GM12874 (cell line): ENCODE measurements at regions not wholly inside any gene's neighbourhood (a gene's known extent, or its start where the extent isn't known, plus 50 kb on each side); places are given as distances from the start of the nearest gene placed in this dataset.

Experiments used
- TF ChIP-seq, protein P1 (sequence below): IDR thresholded peaks from 2 replicates; pipeline ENCODE4 v1.5.1; 2011; ENCODE audit warnings: low read depth, mild to moderate bottlenecking, control low read depth, low read length, moderate library complexity; ENCODE audit not compliant: insufficient read depth

DNA sequence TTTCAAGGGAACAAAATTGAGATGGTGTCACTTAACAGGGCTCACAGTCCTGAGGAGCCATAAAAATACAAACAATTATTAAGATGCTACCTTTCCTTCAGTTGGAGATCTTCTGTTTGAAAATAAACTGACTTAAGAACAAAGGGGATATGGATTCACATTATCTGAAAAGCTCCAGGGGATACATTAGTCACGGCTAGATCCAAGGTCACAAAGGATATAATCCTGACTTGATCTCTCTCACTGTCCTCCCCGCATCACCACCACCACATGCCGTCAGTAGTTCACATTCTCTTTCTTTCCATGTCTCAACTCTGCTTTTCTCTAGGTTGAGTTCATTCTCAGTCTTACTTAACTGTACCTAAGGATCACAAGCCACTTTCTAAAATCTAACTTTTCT lies 530.4 kb upstream of the MARCKS start:
- TF ChIP-seq, protein P1, sequence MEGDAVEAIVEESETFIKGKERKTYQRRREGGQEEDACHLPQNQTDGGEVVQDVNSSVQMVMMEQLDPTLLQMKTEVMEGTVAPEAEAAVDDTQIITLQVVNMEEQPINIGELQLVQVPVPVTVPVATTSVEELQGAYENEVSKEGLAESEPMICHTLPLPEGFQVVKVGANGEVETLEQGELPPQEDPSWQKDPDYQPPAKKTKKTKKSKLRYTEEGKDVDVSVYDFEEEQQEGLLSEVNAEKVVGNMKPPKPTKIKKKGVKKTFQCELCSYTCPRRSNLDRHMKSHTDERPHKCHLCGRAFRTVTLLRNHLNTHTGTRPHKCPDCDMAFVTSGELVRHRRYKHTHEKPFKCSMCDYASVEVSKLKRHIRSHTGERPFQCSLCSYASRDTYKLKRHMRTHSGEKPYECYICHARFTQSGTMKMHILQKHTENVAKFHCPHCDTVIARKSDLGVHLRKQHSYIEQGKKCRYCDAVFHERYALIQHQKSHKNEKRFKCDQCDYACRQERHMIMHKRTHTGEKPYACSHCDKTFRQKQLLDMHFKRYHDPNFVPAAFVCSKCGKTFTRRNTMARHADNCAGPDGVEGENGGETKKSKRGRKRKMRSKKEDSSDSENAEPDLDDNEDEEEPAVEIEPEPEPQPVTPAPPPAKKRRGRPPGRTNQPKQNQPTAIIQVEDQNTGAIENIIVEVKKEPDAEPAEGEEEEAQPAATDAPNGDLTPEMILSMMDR = no peak

DNA sequence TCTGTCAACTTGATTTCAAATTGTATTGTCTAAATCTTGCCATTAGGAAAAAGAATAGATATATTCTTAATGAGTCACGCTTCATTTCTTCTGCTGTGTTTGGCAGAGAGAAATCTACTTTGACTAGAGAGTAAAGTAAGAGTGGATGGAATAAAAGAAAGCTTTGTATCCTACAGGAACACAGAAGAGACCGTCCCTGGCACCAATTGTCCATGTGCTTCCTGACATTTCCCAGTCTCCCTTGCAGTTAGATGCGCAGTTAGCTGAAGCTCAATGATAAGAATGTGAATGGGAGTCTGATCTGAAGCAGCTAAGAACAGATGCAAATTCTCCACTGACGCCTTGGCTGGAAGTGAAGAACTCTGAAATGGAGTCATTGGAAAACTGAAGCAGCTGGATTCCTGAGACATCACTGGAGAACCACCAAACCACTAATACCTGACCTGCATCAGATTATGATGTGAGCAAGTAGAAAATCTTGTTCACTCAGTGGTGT lies 528.2 kb upstream of the MARCKS start:
- TF ChIP-seq, protein P1 = no peak

DNA sequence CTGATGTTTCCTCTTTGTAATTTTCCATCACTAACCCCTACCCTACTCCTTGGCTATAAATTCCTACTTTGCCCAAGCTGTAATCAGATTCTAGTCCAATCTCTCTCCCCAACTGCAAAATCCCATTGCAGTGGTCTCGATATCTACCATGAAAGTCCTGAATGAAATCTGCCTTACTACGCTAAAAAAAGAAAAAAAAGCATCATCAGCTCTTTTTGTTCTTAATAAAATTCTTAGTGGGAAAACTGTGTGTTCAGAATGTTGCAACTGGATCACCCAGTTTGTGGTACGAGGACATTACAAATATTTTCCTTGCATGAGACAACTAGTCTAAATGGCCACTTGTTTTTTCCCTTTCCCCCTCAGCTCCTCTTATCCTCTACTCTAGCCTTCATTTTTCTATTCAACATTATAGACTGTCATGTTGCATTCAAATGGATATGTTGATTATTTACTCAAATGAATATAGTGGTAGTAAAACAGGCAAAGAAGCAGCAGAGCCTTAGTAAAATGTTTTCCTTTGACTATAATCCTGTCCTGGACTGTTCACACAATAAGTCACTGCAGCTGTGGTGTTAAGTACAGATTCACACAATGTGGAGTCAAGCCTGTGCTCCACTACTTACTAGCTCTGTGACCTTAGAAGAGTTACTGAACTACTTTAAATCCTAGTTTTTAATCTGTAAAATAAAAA lies 527.1 kb upstream of the MARCKS start:
- TF ChIP-seq, protein P1 = no peak

DNA sequence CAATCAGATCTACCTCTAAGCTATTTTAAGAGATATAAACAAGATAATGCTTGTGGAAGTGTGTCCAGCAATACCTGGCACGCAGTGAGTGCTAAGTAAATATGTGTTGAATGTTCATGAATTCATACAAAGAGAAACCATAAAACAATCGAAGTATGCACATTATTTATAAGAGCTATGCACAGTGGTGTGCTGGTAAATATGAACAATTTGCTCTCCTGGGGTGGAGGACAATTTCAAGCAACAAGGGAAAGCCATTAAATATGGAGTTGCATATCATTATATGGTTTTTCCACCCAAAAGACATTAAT lies 526.6 kb upstream of the MARCKS start:
- TF ChIP-seq, protein P1 = no peak

DNA sequence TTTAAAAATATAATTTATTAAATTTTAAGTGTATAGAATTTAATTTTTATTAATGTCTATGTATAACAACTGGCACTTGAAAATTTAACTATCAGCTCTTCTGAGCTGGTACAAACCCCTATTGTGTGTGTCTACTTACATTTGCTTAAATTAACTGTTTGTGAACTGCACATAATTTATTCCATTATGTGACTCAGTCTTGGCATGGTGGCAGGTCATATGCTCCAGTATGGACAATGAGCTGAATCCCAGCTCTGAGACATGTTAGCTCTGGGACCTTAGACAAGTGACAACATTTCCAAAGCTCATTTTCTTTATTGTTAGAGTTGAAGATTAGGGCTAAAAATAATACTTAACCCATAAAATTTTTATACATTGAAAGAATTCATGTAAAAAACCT lies 526.1 kb upstream of the MARCKS start:
- TF ChIP-seq, protein P1 = no peak

DNA sequence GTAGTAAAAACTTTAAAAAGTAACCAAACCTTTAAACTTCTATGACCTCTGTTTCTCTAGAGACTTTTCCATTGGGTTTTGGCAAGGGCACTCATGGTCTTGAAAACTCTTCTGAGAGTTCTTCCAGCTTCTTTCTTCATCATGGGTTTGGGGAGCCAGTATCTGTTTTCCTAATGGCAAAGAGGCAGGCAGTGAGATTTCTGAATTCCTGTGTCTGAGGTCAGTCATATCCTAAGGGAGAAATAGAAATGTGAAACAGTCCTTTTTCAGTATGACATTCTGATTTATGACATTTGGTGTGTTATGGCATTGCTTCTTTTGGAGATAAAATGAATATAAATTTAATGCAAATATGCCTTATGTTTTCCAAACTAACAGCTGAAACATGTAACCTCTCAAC lies 518.5 kb upstream of the MARCKS start:
- TF ChIP-seq, protein P1 = no peak

DNA sequence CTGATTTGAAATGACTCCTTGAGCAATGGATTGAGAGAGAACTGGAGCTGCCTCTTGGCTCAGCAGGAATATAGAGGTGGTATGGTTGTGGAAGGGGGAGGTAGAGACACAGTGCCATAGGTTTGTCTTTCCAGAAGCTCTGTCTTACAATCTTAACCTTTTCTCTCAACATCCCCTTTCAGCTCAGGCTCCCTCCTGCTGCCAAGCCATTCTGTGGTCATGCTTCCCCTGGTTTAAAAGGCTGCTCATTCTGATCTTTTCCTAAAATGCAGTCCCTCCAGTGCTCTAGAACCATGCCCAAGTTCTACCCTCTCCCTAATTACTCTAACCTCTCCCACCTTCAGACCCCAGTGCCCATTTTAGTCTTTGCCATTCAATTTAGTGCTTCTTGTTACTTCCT lies 517.9 kb upstream of the MARCKS start:
- TF ChIP-seq, protein P1 = no peak
